Lower leg skin (tissue), 3 donors: ENCODE measurements at regions not wholly inside any gene's neighbourhood (a gene's known extent, or its start where the extent isn't known, plus 50 kb on each side); places are given as distances from the start of the nearest gene placed in this dataset.

ENCODE experiments used
- POLR2A ChIP-seq, 2 donors: fragments of 450-650 bp; IDR thresholded peaks; one replicate each; pipeline ENCODE4 v1.6.1; 2016 to 2017; ENCODE audit warnings: antibody characterized with exemption in 2 of 2, mild to moderate bottlenecking in 1 of 2, moderate library complexity in 1 of 2
- TF ChIP-seq, protein P1 (sequence below), 3 donors: fragments of 450-650 bp; IDR thresholded peaks; one replicate each; pipeline ENCODE4 v1.5.1; 2016; ENCODE audit warnings: antibody characterized with exemption in 3 of 3, mild to moderate bottlenecking in 3 of 3, moderate library complexity in 2 of 3

DNA sequence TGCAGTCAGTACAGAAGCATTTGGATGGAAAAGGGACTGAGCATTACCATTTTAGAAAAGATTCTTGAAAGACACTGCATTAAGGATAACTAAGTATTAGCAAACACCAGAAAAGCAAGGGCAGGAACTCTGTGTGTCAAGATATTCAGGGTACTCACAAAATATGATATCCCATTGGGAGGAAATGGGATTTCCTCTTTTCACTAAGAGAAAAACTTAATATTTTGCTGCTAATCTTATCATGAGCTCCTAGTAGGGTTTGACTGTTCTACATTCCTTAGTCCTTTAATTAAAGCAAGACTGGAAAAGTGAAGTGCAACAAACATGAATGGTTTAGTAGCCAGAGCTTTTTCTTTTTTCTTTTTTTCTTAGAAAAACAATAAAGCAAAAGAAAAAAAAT lies 305.9 kb upstream of the ADGRL4 start:
- TF ChIP-seq, protein P1, sequence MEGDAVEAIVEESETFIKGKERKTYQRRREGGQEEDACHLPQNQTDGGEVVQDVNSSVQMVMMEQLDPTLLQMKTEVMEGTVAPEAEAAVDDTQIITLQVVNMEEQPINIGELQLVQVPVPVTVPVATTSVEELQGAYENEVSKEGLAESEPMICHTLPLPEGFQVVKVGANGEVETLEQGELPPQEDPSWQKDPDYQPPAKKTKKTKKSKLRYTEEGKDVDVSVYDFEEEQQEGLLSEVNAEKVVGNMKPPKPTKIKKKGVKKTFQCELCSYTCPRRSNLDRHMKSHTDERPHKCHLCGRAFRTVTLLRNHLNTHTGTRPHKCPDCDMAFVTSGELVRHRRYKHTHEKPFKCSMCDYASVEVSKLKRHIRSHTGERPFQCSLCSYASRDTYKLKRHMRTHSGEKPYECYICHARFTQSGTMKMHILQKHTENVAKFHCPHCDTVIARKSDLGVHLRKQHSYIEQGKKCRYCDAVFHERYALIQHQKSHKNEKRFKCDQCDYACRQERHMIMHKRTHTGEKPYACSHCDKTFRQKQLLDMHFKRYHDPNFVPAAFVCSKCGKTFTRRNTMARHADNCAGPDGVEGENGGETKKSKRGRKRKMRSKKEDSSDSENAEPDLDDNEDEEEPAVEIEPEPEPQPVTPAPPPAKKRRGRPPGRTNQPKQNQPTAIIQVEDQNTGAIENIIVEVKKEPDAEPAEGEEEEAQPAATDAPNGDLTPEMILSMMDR (IDR thresholded peaks at IDR 0.05), result no peak
- TF ChIP-seq POLR2A (IDR thresholded peaks at IDR 0.05), result no peak
